K562 (cell line): ENCODE measurements at regions not wholly inside any gene's neighbourhood (a gene's known extent, or its start where the extent isn't known, plus 50 kb on each side); places are given as distances from the start of the nearest gene placed in this dataset.

Experiments
- CXXC5 ChIP-seq: fragments of 250-450 bp; sonication (Bioruptor Pico); IDR thresholded peaks from 2 replicates; pipeline ENCODE4 v1.8.0; 2022; ENCODE audit warnings: inconsistent platforms, mild to moderate bottlenecking, moderate library complexity
- DDX20 ChIP-seq: fragments of 450-650 bp; IDR thresholded peaks from 2 replicates; pipeline ENCODE4 v1.6.1; 2016; ENCODE audit warnings: missing genetic modification characterization, low read depth, mild to moderate bottlenecking, missing compliant biosample characterization, moderate library complexity
- DPF2 ChIP-seq: fragments of 450-650 bp; IDR thresholded peaks from 2 replicates; pipeline ENCODE4 v1.6.1; 2016
- EP300 ChIP-seq: IDR thresholded peaks from 2 replicates; pipeline ENCODE4 v1.6.1; 2012; ENCODE audit warnings: low read length, improper control_type of control experiment
- ERF ChIP-seq: fragments of 450-650 bp; formaldehyde crosslinking; IDR thresholded peaks from 2 replicates; pipeline ENCODE4 v1.4.0; 2020; ENCODE audit warnings: mild to moderate bottlenecking, mixed read lengths
- GATAD2B ChIP-seq: fragments of 450-650 bp; IDR thresholded peaks from 2 replicates; pipeline ENCODE4 v1.6.1; 2017; ENCODE audit warnings: mild to moderate bottlenecking, borderline replicate concordance
- MEF2D ChIP-seq: conservative IDR thresholded peaks from 2 replicates; pipeline ENCODE4 v1.6.1; 2016; ENCODE audit warnings: low read depth, missing genetic modification characterization, missing compliant biosample characterization
- MTA1 ChIP-seq: fragments of 450-650 bp; IDR thresholded peaks from 2 replicates; pipeline ENCODE4 v1.6.1; 2017; ENCODE audit warnings: borderline replicate concordance
- NFXL1 ChIP-seq: fragments of 450-650 bp; formaldehyde crosslinking; IDR thresholded peaks from 2 replicates; pipeline ENCODE4 v1.4.0; 2021; ENCODE audit warnings: mild to moderate bottlenecking
- TCF3 ChIP-seq: sonication (generic); formaldehyde crosslinking; IDR thresholded peaks from 2 replicates; pipeline ENCODE4 v1.4.0; 2020; ENCODE audit warnings: mild to moderate bottlenecking, missing genetic modification reagents
- TCFL5 ChIP-seq: fragments of 250-450 bp; sonication (Bioruptor Pico); conservative IDR thresholded peaks from 2 replicates; pipeline ENCODE4 v1.6.1; 2021; ENCODE audit warnings: mild to moderate bottlenecking, moderate library complexity, matching md5 sums
- ZKSCAN8 ChIP-seq: fragments of 200-800 bp; sonication (Bioruptor generic); IDR thresholded peaks from 2 replicates; pipeline ENCODE4 v1.6.1; 2016; ENCODE audit warnings: missing genetic modification characterization, missing compliant biosample characterization
- ZNF140 ChIP-seq: fragments of 250-450 bp; sonication (Bioruptor Pico); IDR thresholded peaks from 2 replicates; pipeline ENCODE4 v1.8.0; 2021; ENCODE audit warnings: moderate library complexity, mild to moderate bottlenecking, inconsistent platforms
- ZNF175 ChIP-seq: fragments of 200-800 bp; sonication (Bioruptor generic); IDR thresholded peaks from 2 replicates; pipeline ENCODE4 v1.6.1; 2016; ENCODE audit warnings: low read depth, mild to moderate bottlenecking, missing genetic modification characterization, missing compliant biosample characterization
- ZNF324 ChIP-seq: fragments of 250-450 bp; sonication (Bioruptor Pico); IDR thresholded peaks from 2 replicates; pipeline ENCODE4 v1.4.0; 2020; ENCODE audit warnings: mild to moderate bottlenecking
- ZNF696 ChIP-seq: fragments of 250-450 bp; sonication (Bioruptor Pico); conservative IDR thresholded peaks from 2 replicates; pipeline ENCODE4 v1.4.0; 2020; ENCODE audit warnings: mild to moderate bottlenecking, moderate library complexity
- ZNF76 ChIP-seq: fragments of 250-450 bp; sonication (Bioruptor Pico); IDR thresholded peaks from 2 replicates; pipeline ENCODE4 v1.4.0; 2020; ENCODE audit warnings: mild to moderate bottlenecking, moderate library complexity, borderline replicate concordance
- TF ChIP-seq, protein P1 (sequence below): fragments of 250-450 bp; sonication (Bioruptor Pico); IDR thresholded peaks from 2 replicates; pipeline ENCODE4 v1.4.0; 2020
- TF ChIP-seq, protein P2 (sequence below): fragments of 250-450 bp; sonication (Bioruptor Pico); IDR thresholded peaks from 2 replicates; pipeline ENCODE4 v1.8.0; 2022; ENCODE audit warnings: moderate library complexity, mild to moderate bottlenecking, inconsistent platforms
- TF ChIP-seq, protein P3 (sequence below): fragments of 250-450 bp; sonication (Bioruptor Pico); IDR thresholded peaks from 2 replicates; pipeline ENCODE4 v1.4.0; 2020; ENCODE audit warnings: borderline replicate concordance
- TF ChIP-seq, protein P4 (sequence below): fragments of 450-650 bp; formaldehyde crosslinking; IDR thresholded peaks from 2 replicates; pipeline ENCODE4 v1.4.0; 2020; ENCODE audit warnings: mild to moderate bottlenecking, moderate library complexity

- TF ChIP-seq, protein P1, sequence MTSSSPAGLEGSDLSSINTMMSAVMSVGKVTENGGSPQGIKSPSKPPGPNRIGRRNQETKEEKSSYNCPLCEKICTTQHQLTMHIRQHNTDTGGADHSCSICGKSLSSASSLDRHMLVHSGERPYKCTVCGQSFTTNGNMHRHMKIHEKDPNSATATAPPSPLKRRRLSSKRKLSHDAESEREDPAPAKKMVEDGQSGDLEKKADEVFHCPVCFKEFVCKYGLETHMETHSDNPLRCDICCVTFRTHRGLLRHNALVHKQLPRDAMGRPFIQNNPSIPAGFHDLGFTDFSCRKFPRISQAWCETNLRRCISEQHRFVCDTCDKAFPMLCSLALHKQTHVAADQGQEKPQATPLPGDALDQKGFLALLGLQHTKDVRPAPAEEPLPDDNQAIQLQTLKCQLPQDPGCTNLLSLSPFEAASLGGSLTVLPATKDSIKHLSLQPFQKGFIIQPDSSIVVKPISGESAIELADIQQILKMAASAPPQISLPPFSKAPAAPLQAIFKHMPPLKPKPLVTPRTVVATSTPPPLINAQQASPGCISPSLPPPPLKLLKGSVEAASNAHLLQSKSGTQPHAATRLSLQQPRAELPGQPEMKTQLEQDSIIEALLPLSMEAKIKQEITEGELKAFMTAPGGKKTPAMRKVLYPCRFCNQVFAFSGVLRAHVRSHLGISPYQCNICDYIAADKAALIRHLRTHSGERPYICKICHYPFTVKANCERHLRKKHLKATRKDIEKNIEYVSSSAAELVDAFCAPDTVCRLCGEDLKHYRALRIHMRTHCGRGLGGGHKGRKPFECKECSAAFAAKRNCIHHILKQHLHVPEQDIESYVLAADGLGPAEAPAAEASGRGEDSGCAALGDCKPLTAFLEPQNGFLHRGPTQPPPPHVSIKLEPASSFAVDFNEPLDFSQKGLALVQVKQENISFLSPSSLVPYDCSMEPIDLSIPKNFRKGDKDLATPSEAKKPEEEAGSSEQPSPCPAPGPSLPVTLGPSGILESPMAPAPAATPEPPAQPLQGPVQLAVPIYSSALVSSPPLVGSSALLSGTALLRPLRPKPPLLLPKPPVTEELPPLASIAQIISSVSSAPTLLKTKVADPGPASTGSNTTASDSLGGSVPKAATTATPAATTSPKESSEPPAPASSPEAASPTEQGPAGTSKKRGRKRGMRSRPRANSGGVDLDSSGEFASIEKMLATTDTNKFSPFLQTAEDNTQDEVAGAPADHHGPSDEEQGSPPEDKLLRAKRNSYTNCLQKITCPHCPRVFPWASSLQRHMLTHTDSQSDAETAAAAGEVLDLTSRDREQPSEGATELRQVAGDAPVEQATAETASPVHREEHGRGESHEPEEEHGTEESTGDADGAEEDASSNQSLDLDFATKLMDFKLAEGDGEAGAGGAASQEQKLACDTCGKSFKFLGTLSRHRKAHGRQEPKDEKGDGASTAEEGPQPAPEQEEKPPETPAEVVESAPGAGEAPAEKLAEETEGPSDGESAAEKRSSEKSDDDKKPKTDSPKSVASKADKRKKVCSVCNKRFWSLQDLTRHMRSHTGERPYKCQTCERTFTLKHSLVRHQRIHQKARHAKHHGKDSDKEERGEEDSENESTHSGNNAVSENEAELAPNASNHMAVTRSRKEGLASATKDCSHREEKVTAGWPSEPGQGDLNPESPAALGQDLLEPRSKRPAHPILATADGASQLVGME = peak; percentile 97
- TF ChIP-seq GATAD2B (0 out of 2 replicates have a peak, but pooled peaks have one; percentile 59), TCFL5 (peak; percentile 96), DPF2 (peak; percentile 77), ZKSCAN8 (peak; percentile 78; the same call in 1 of the 2 replicates), ZNF76 (CRISPR knock-in tag) (peak; percentile 85; the same call in 1 of the 2 replicates), DDX20 (peak; percentile 64; the same call in 1 of the 2 replicates), ZNF140 (CRISPR knock-in tag) (0 out of 2 replicates have a peak, but pooled peaks have one; percentile 48), NFXL1 (CRISPR knock-in tag) (0 out of 2 replicates have a peak, but pooled peaks have one; percentile 42), MEF2D (tag) (peak; percentile 66; the same call in 1 of the 2 replicates), CXXC5 (peak; percentile 95), ZNF324 (peak; percentile 85), TCF3 (CRISPR knock-in tag) (peak; percentile 55), MTA1 (0 out of 2 replicates have a peak, but pooled peaks have one; percentile 28), ZNF696 (CRISPR knock-in tag) (peak; percentile 84; the same call in 1 of the 2 replicates), EP300 (peak; percentile 44; the same call in 1 of the 2 replicates), ZNF175 (CRISPR knock-in tag) (peak; percentile 94), ERF (CRISPR knock-in tag) (peak; percentile 98)
- TF ChIP-seq, protein P2, sequence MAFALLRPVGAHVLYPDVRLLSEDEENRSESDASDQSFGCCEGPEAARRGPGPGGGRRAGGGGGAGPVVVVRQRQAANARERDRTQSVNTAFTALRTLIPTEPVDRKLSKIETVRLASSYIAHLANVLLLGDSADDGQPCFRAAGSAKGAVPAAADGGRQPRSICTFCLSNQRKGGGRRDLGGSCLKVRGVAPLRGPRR (CRISPR knock-in tag) = peak; percentile 94
- TF ChIP-seq, protein P3, sequence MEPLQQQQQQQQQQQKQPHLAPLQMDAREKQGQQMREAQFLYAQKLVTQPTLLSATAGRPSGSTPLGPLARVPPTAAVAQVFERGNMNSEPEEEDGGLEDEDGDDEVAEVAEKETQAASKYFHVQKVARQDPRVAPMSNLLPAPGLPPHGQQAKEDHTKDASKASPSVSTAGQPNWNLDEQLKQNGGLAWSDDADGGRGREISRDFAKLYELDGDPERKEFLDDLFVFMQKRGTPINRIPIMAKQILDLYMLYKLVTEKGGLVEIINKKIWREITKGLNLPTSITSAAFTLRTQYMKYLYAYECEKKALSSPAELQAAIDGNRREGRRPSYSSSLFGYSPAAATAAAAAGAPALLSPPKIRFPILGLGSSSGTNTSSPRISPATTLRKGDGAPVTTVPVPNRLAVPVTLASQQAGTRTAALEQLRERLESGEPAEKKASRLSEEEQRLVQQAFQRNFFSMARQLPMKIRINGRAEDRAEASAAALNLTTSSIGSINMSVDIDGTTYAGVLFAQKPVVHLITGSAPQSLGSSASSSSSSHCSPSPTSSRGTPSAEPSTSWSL (CRISPR knock-in tag) = peak; percentile 55; the same call in 1 of the 2 replicates
- TF ChIP-seq, protein P4, sequence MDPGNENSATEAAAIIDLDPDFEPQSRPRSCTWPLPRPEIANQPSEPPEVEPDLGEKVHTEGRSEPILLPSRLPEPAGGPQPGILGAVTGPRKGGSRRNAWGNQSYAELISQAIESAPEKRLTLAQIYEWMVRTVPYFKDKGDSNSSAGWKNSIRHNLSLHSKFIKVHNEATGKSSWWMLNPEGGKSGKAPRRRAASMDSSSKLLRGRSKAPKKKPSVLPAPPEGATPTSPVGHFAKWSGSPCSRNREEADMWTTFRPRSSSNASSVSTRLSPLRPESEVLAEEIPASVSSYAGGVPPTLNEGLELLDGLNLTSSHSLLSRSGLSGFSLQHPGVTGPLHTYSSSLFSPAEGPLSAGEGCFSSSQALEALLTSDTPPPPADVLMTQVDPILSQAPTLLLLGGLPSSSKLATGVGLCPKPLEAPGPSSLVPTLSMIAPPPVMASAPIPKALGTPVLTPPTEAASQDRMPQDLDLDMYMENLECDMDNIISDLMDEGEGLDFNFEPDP = peak; percentile 91
These were observed 120.2 kb upstream of the DEFB108B start (continued) for GRCh38 chr11:71712846-71713245.
